GM18499 (cell line): ENCODE measurements at regions not wholly inside any gene's neighbourhood (a gene's known extent, or its start where the extent isn't known, plus 50 kb on each side); places are given as distances from the start of the nearest gene placed in this dataset.

Experiments
- ATAC-seq: cut with Tn5 transposase; IDR thresholded peaks from one replicate; pipeline ENCODE4 v1.9.1; 2021; ENCODE audit warnings: moderate number of reproducible peaks; ENCODE audit not compliant: insufficient read depth, unreplicated experiment

GRCh38 chr2:217049422-217049821 is 189.6 kb upstream of the TNP1 start:
- no peak for ATAC-seq

GRCh38 chr2:217048730-217049129 is 188.9 kb upstream of the TNP1 start:
- no peak for ATAC-seq

GRCh38 chr2:217047631-217048030 is 187.8 kb upstream of the TNP1 start:
- no peak for ATAC-seq

- no peak for ATAC-seq
These were observed 187.3 kb upstream of the TNP1 start for GRCh38 chr2:217047209-217047608.

- ATAC-seq, result no peak
These were observed 186.0 kb upstream of the TNP1 start for GRCh38 chr2:217045700-217046475.

GRCh38 chr2:217040099-217040498 is 180.2 kb upstream of the TNP1 start:
- ATAC-seq, result no peak

GRCh38 chr2:217038001-217038400 is 178.1 kb upstream of the TNP1 start:
- ATAC-seq, result no peak

GRCh38 chr2:217037353-217037752 is 177.5 kb upstream of the TNP1 start:
- ATAC-seq, result no peak

- no peak for ATAC-seq
These were observed 176.1 kb upstream of the TNP1 start for GRCh38 chr2:217035967-217036366.

- ATAC-seq, result no peak
These were observed 173.3 kb upstream of the TNP1 start for GRCh38 chr2:217033186-217033585.

- no peak for ATAC-seq
These were observed 171.6 kb upstream of the TNP1 start for GRCh38 chr2:217031445-217031844.

- ATAC-seq, result no peak
These were observed 170.2 kb upstream of the TNP1 start for GRCh38 chr2:217030081-217030480.

GRCh38 chr2:217028128-217028527 is 168.3 kb upstream of the TNP1 start:
- ATAC-seq, result no peak

- no peak for ATAC-seq
These were observed 167.6 kb upstream of the TNP1 start for GRCh38 chr2:217027414-217027813.

GRCh38 chr2:217026569-217026968 is 166.7 kb upstream of the TNP1 start:
- no peak for ATAC-seq

GRCh38 chr2:217026161-217026560 is 166.3 kb upstream of the TNP1 start:
- ATAC-seq, result no peak

GRCh38 chr2:217023611-217024010 is 163.7 kb upstream of the TNP1 start:
- ATAC-seq, result no peak

- ATAC-seq, result no peak
These were observed 157.8 kb upstream of the TNP1 start for GRCh38 chr2:217017456-217018252.

GRCh38 chr2:217016796-217017419 is 157.0 kb upstream of the TNP1 start:
- ATAC-seq, result no peak

GRCh38 chr2:217014328-217015105 is 154.7 kb upstream of the TNP1 start:
- no peak for ATAC-seq
